Medulla oblongata (tissue), 1 donor: ENCODE measurements at regions not wholly inside any gene's neighbourhood (a gene's known extent, or its start where the extent isn't known, plus 50 kb on each side); places are given as distances from the start of the nearest gene placed in this dataset.
A peak's percentile ranks its signal among the peaks of the same experiment; 100 is the strongest.

ENCODE experiments used
- DNase-seq: peaks from one replicate; pipeline ENCODE4 v3.0.0-alpha.2; 2015; ENCODE audit errors: extremely low spot score

DNA sequence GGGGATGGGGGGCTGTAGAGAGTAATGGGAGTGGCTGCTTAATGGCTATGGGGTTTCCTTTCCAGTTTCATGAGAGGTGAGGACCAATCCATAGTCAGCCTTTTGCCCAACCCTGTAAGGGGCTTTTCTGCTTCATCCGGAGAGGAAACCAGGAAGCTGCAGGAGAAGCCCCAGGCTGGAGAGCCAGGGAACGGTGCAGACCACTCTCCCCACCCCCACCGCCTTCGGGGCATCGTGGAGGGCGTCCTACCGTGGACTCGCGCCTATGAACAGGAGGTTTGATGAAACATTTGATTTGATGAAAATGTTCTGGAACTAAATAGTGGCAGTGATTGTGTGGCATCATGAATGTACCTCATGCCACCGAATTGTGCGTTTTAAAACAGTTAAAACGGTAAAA lies 204.3 kb upstream of the DIO3 start:
- DNase-seq = no peak

DNA sequence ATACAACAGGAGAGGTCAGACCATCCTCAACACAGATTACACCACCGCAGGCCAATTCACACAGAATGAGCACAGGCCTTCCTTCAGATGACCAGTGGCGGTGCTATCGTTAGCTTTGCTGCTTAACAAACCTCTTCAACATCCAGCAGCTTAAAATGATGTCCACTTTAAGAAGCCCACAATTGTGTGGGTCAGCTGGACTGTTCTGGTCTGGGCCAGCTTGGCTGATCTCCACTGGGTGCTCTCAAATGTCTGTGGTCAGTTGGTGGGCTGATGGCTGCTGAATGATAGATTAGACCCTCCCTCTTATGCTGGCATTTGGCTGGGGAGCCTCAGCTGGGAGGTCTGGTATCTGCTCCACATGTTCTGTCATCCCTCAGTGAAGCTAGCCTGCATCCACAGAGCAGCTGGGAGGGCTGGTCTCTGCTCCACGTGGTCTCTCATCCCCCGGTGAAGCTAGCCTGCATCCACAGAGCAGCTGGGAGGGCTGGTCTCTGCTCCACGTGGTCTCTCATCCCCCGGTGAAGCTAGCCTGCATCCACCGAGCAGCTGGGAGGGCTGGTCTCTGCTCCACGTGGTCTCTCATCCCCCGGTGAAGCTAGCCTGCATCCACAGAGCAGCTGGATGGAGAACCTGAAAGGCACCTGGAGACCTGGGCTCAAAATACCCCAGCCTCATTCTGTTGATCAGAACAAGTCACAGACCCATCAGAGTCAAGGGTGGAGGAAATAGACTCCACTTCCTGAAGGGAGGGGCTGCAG lies 203.6 kb upstream of the DIO3 start:
- no peak for DNase-seq

DNA sequence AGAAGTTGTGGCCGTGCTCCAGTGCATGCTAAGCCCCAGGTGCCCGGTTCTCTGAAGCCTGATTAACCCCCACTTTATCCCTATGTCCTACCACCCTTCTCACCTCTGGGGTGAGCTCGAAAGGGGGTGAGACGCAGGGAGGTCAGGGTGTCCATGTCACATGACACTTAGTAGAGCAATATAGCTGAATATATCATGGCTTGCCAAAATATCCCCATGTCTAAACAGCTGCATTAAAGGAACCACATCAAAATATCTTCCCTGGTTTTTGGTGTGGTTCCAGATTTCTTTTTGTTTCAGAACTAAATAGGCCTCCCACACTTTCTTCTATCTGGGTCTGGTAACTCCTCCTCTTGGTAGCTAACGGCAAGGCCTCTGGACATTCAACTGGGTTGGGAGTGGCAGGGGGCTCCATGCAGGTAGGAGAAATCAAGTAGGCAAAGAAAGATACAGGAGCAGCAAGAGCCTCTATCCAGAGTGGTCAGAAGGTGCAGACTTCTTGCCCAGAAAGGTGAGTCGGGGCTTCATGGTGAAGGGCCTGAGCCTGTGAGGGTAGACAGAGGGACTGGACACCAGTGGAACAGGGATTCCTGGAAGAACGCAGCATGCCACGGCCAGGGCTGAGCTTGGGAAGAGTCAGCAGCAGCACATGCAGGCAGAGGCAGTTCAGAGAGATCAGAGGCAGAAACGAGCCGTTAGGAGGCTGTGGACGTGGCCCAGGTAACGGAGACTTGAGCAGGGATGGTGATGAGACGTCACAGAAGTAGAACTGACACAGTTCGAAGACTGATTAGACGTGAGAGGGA lies 202.8 kb upstream of the DIO3 start:
- DNase-seq = no peak

- no peak for DNase-seq
These were observed 201.9 kb upstream of the DIO3 start for GRCh38 chr14:101359221-101360053.

- DNase-seq = no peak
These were observed 201.0 kb upstream of the DIO3 start for GRCh38 chr14:101360054-101360911.

- no peak for DNase-seq
These were observed 200.3 kb upstream of the DIO3 start for GRCh38 chr14:101361044-101361443.

DNA sequence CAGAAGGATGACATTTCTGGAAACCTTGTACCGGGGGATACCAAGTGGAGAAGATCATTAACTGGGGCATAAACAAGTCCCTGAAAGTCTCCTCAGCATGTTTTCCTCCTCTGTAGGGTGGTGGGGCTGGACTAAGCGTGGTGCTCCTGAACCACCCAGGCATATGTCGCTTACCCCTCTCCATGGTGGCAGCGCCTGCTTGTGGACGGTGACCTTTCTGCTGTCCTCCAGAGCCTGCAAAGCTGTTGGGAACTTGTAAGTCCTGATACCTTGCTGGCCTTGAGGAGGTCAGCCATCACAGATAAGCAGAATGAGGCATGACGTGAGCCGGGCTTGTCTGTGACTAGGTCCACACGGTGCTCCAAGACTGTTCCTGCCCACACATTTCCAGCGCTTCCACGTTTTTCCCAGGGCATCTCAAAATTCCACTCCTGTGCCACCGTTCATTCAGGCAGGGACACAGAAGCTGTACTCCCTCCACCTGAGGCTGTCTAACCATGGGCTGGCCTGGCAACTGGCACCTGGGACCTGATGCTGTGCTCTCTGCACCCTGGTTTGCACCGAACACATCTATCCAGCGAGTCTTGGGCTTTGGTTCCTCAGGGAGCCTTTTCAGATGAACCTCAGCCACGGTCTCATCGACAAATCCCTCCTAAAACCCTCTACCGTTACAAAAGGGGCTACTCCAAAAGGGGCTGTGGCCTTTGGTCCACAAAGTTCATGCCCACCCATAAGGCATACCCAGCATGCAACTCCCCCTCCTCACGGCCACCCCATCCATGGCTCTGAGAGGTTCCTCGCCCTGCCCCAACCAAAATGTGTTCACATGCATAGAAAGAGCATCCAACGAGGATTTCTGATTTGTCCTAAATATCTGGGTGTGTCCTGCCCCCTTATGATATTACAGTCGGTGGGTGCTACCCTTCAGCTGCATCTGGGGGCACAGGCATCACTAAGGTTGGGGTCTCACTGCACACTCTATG lies 199.6 kb upstream of the DIO3 start:
- DNase-seq = no peak

- DNase-seq = no peak
These were observed 198.6 kb upstream of the DIO3 start for GRCh38 chr14:101362529-101363260.

GRCh38 chr14:101363261-101363555 lies 198.1 kb upstream of the DIO3 start:
- DNase-seq = no peak

GRCh38 chr14:101363880-101364391 lies 197.4 kb upstream of the DIO3 start:
- no peak for DNase-seq

DNA sequence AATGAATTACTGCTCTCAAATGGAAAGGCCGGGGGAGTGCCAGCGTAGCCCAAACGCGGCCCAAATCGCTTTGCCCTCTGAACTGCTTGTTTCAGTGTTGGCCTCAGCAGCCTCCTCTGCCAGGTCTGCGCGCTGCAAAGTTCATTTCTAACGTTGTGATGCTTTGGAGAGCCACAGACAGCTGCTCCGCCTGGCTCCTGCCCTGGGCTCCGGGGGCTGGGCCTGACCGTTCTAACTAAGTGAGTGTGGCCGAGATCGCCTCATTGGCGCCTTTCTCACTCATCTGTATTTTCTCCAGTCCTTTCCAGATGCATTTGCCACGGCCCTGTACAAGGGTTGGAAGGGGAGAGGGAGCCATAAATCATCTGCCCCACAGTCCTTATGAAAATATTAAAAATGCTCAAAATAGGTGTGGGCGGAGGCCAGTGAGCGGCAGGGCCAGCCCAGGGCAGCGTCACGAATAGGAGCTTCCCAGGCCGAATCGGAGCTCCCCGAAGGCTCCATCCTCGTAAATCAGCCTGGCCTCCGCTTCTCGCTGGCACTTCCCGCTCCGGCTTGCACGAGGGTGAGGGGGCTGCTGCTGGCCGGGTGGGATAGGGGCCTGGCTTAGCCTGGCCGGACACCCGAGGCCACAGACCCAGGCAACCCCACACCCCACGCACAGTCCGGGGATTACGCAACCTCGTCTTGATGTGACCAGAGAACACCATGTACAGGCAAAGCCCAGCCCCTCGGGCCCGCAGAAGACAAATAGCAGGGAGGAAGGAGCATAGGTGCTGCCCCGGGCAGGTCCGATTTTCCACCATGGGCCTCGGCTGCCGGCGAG lies 196.6 kb upstream of the DIO3 start:
- DNase-seq = no peak

GRCh38 chr14:101365329-101366158 lies 195.8 kb upstream of the DIO3 start:
- no peak for DNase-seq

DNA sequence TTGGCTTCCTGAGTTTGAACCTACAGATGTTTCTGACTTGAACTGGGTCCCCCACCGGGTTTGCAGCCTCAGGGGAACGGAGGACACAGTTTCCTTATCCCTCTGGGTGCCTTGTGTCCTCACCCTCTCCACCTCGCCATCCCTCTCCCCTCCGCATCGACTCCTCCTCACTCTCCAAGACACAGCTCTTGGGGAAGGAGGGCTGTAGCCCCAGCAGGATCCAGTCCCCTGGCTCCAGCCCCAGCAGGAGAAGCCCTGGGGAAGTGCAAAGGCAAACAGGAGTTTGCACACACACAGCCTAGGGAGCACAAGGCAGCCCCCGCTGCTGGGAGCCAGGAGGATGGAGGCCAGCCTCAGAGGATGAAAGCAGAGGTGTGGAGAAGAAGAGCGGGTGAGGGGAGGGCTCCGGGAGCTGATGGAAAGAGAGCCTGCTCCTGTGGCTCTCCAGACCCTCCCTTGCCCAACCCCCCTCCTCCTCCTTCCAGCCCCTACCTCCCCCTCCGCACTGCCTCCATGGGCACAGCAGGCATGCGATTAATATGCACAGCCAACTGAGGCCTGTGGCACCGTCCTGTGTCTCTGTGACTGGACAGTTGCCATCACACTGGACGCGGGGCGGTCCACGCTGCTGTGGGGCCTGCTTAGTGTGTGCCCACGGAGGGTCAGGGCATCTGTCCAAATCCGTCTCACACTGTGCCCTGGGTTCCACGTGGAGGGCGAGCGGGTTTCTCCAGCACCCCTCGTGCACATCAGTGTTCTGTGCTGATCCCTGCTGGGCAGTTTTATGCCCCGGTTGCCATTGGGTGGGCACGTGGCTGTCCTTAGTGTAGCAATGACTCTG lies 193.7 kb upstream of the DIO3 start:
- DNase-seq = no peak

DNA sequence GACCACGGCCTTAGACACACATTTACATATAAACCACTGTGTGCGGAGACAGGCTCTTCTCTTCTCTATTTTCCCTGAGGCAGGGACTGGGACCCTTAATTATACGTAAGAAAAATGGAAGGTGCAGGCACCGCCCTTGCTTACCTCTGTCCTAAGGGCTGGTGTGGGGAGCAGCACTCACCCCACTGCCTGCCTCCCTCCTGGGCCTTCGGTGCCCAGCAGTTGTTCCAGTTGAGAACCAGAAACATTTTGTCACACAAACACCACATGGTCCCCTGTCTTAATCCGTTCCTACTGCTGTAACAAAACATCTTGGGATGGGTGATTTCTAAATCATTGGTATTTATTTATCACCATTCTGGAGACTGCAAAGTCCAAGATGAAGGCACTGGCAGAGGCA lies 192.7 kb upstream of the DIO3 start:
- no peak for DNase-seq

DNA sequence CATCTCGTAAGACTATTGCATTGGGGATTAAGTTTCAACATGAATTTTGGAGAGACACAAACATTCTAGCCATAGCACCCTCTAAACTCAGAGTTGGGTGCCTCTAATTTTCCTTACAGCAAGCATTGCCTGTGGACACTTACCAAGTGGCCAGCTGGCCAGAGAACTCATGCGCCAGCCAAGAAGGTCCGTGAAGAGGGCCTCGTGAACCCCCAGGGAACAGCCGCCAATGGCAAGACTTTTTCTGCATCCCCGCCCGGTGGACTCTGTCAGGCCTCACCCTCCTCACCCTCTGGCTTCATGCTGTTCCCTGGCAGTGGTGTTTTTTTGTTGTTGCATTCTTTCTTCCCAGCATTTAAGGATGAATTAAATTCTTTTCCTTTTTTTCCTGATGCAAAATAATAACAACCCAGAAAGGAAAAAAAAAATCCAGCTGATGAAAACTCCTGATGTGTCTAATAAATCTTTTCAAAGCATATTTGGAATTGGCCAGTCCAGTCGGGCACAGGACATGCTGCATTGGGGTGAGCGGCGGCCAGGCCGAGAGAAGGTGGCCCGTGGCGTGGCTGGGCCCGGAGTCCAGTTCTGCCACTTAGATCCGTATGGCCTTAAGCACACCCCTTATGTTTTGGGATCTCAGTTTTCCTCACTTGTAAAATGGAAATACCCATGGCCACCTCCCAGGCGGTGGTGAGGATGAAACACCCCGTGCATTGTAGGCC lies 191.9 kb upstream of the DIO3 start:
- peak; percentile 20 for DNase-seq
